HCT116 (cell line): ENCODE measurements at regions not wholly inside any gene's neighbourhood (a gene's known extent, or its start where the extent isn't known, plus 50 kb on each side); places are given as distances from the start of the nearest gene placed in this dataset.

Source experiments
- ATAC-seq: fragments of 200-7000 bp; cut with Tn5 transposase; 2 replicates; pipeline ENCODE4 v1.9.1; 2020; ENCODE audit warnings: mild to moderate bottlenecking, moderate library complexity
- BruUV-seq: library from RNA; stranded (reverse); fragments of 400-500 nt; replicated peaks from 2 replicates; lab custom pipeline; 2021; lab: Mats Ljungman, UMichigan
- CTCF ChIA-PET: fragments of 300-600 bp; sonication (Branson Sonifier 250); formaldehyde crosslinking; loops from one replicate; lab custom pipeline; 2021; ENCODE audit warnings: antibody characterized with exemption; lab: Charles Lee
- POLR2A ChIA-PET: fragments of 300-600, 350-600 bp; sonication (Branson Sonifier 250); formaldehyde crosslinking; loops from one replicate; lab custom pipeline; 2021; ENCODE audit warnings: antibody characterized with exemption; lab: Charles Lee
- RAD21 ChIA-PET, 2 experiments: fragments of 300-600 bp; sonication (Branson Sonifier 250); formaldehyde crosslinking; loops; one replicate each; lab custom pipeline; 2023; ENCODE audit warnings: low total read pairs in 2 of 2; ENCODE audit not compliant: uncharacterized antibody in 2 of 2, unreplicated experiment in 2 of 2, low non-redundant PET in 1 of 2; lab: Charles Lee
- DNase-seq: peaks from one replicate; pipeline ENCODE4 v3.0.0-alpha.2; 2010; ENCODE audit warnings: low read depth, low spot score
- H2AFZ ChIP-seq: fragments of 200-600 bp; shearing (Covaris generic), sonication (generic); 2 replicates; pipeline ENCODE4 v1.6.1; 2017; ENCODE audit warnings: low read depth, mixed run types, mixed read lengths, antibody characterized with exemption, low read length; ENCODE audit not compliant: poor library complexity, severe bottlenecking
- H3K27ac ChIP-seq: 2 replicates; pipeline ENCODE4 v1.5.1; 2012; ENCODE audit warnings: low read depth, low read length
- H3K27me3 ChIP-seq: fragments of 200-600 bp; sonication (generic); 2 replicates; pipeline ENCODE4 v1.6.1; 2016; ENCODE audit warnings: mixed run types, low read length, mixed read lengths; ENCODE audit not compliant: insufficient read depth
- H3K36me3 ChIP-seq, 2 experiments: fragments of 200-500 bp in 1 of 2; fragments of 200-600 bp in 1 of 2; sonication (Bioruptor generic) in 1 of 2; sonication (generic) in 1 of 2; 2 replicates each; pipeline versions ENCODE4 v1.5.1 to v1.6.1; 2014 to 2016; ENCODE audit warnings: low read length in 2 of 2, inconsistent platforms in 1 of 2, mixed read lengths in 1 of 2, mixed run types in 1 of 2; ENCODE audit not compliant: insufficient read depth in 2 of 2, control insufficient read depth in 1 of 2
- H3K4me1 ChIP-seq, 2 experiments: fragments of 200-600 bp in 1 of 2; sonication (generic) in 1 of 2; 2 replicates each; pipeline versions ENCODE4 v1.5.1 to v1.6.1; 2012 to 2017; ENCODE audit warnings: low read length in 2 of 2, inconsistent platforms in 1 of 2, mild to moderate bottlenecking in 1 of 2, mixed read lengths in 1 of 2, mixed run types in 1 of 2, moderate library complexity in 1 of 2; ENCODE audit not compliant: insufficient read depth in 2 of 2, control insufficient read depth in 1 of 2
- H3K4me2 ChIP-seq: fragments of 200-600 bp; sonication (generic); 2 replicates; pipeline ENCODE4 v1.6.1; 2017; ENCODE audit warnings: mixed run types, low read length, mixed read lengths
- H3K4me3 ChIP-seq, 2 experiments: fragments of 200-600 bp in 1 of 2; sonication (generic) in 1 of 2; replicated peaks in 1 of 2; 2 replicates each; pipeline ENCODE4 v1.5.1; 2011 to 2016; ENCODE audit warnings: low read length in 2 of 2, control low read depth in 1 of 2, low read depth in 1 of 2, mild to moderate bottlenecking in 1 of 2, mixed read lengths in 1 of 2, mixed run types in 1 of 2
- H3K79me2 ChIP-seq: fragments of 200-600 bp; sonication (generic); 2 replicates; pipeline ENCODE4 v1.6.1; 2017; ENCODE audit warnings: mild to moderate bottlenecking, mixed run types, low read length, moderate library complexity, mixed read lengths; ENCODE audit not compliant: insufficient read depth
- H3K9ac ChIP-seq: fragments of 200-600 bp; sonication (generic); 2 replicates; pipeline ENCODE4 v1.6.1; 2016; ENCODE audit warnings: low read length, mixed read lengths
- H3K9me2 ChIP-seq: fragments of 200-600 bp; sonication (generic), shearing (Covaris generic); 2 replicates; pipeline ENCODE4 v1.6.1; 2017; ENCODE audit warnings: mixed run types, mild to moderate bottlenecking, moderate library complexity; ENCODE audit not compliant: insufficient read depth
- H3K9me3 ChIP-seq, 2 experiments: fragments of 200-500 bp in 1 of 2; fragments of 200-600 bp in 1 of 2; sonication (Bioruptor generic) in 1 of 2; sonication (generic) in 1 of 2; 2 replicates each; pipeline ENCODE4 v1.6.1; 2014 to 2017; ENCODE audit warnings: low read length in 2 of 2, mixed read lengths in 2 of 2, inconsistent platforms in 1 of 2, low read depth in 1 of 2, mild to moderate bottlenecking in 1 of 2, mixed run types in 1 of 2, moderate library complexity in 1 of 2; ENCODE audit not compliant: control insufficient read depth in 1 of 2, insufficient read depth in 1 of 2
- H4K20me1 ChIP-seq: fragments of 200-600 bp; sonication (generic), shearing (Covaris generic); 2 replicates; pipeline ENCODE4 v1.6.1; 2017; ENCODE audit warnings: mixed run types, mild to moderate bottlenecking, moderate library complexity; ENCODE audit not compliant: insufficient read depth
- ATF3 ChIP-seq: IDR thresholded peaks from 2 replicates; pipeline ENCODE4 v1.6.1; 2012
- CBX3 ChIP-seq: IDR thresholded peaks from 2 replicates; pipeline ENCODE4 v1.6.1; 2012; ENCODE audit warnings: low read depth
- CEBPB ChIP-seq: IDR thresholded peaks from 2 replicates; pipeline ENCODE4 v1.6.1; 2012; ENCODE audit warnings: low read depth
- EGR1 ChIP-seq: IDR thresholded peaks from 2 replicates; pipeline ENCODE4 v1.6.1; 2012; ENCODE audit warnings: low read depth
- ELF1 ChIP-seq: IDR thresholded peaks from 2 replicates; pipeline ENCODE4 v1.6.1; 2012; ENCODE audit warnings: low read depth, borderline replicate concordance
- EZH2 ChIP-seq: fragments of 200-600 bp; sonication (generic); IDR thresholded peaks from 2 replicates; pipeline ENCODE4 v1.6.1; 2017; ENCODE audit warnings: antibody characterized with exemption, mixed run types
- EZH2phosphoT487 ChIP-seq: fragments of 200-600 bp; IDR thresholded peaks from 2 replicates; pipeline ENCODE4 v1.6.1; 2018; ENCODE audit warnings: antibody characterized with exemption, borderline replicate concordance
- FOSL1 ChIP-seq: IDR thresholded peaks from 2 replicates; pipeline ENCODE4 v1.6.1; 2012; ENCODE audit warnings: low read depth
- MAX ChIP-seq: IDR thresholded peaks from 2 replicates; pipeline ENCODE4 v1.6.1; 2012
- POLR2A ChIP-seq: IDR thresholded peaks from 2 replicates; pipeline ENCODE4 v1.7.0; 2011; ENCODE audit warnings: borderline replicate concordance; ENCODE audit not compliant: insufficient read depth, insufficient read length; ENCODE audit errors: extremely low read depth
- POLR2AphosphoS5 ChIP-seq: IDR thresholded peaks from 2 replicates; pipeline ENCODE4 v1.6.1; 2011; ENCODE audit warnings: mild to moderate bottlenecking, low read depth, low read length, moderate library complexity
- RAD21 ChIP-seq: IDR thresholded peaks from 2 replicates; pipeline ENCODE4 v1.6.1; 2012; ENCODE audit warnings: low read depth, mild to moderate bottlenecking
- REST ChIP-seq: IDR thresholded peaks from 2 replicates; pipeline ENCODE4 v1.6.1; 2012; ENCODE audit warnings: low read depth
- SIN3A ChIP-seq: IDR thresholded peaks from 2 replicates; pipeline ENCODE4 v1.6.1; 2012; ENCODE audit warnings: low read depth
- SRF ChIP-seq: IDR thresholded peaks from 2 replicates; pipeline ENCODE4 v1.6.1; 2012; ENCODE audit warnings: low read depth
- TCF7L2 ChIP-seq: IDR thresholded peaks from 2 replicates; pipeline ENCODE4 v1.7.0; 2011; ENCODE audit warnings: borderline replicate concordance, inconsistent platforms; ENCODE audit not compliant: insufficient read depth, insufficient read length; ENCODE audit errors: extremely low read depth
- YY1 ChIP-seq: IDR thresholded peaks from 2 replicates; pipeline ENCODE4 v1.6.1; 2011; ENCODE audit warnings: low read length, low read depth, moderate library complexity, mild to moderate bottlenecking; ENCODE audit not compliant: insufficient replicate concordance; ENCODE audit errors: extremely low read depth
- ZBTB33 ChIP-seq: IDR thresholded peaks from 2 replicates; pipeline ENCODE4 v1.6.1; 2011; ENCODE audit warnings: mild to moderate bottlenecking, low read length, moderate library complexity; ENCODE audit not compliant: insufficient replicate concordance; ENCODE audit errors: extremely low read depth
- ZFX ChIP-seq: fragments of 450-650 bp; IDR thresholded peaks from 2 replicates; pipeline ENCODE4 v1.6.1; 2017
- intact Hi-C: fragments of 100-400 bp; cut with micrococcal nuclease; formaldehyde crosslinking; loops from 2 replicates; pipeline ENCODE4 v1.10.0; 2022
- TF ChIP-seq, protein P1 (sequence below), 3 experiments: fragments of 200-600 bp in 1 of 3; sonication (generic) in 1 of 3; IDR thresholded peaks in 2 of 3; conservative IDR thresholded peaks in 1 of 3; 2 replicates each; pipeline ENCODE4 v1.5.1; 2012 to 2017; ENCODE audit warnings: low read depth in 2 of 3, low read length in 2 of 3, antibody characterized with exemption in 1 of 3, borderline replicate concordance in 1 of 3, control low read depth in 1 of 3, mild to moderate bottlenecking in 1 of 3, mixed read lengths in 1 of 3, mixed run types in 1 of 3, moderate library complexity in 1 of 3; ENCODE audit not compliant: insufficient read depth in 1 of 3

DNA sequence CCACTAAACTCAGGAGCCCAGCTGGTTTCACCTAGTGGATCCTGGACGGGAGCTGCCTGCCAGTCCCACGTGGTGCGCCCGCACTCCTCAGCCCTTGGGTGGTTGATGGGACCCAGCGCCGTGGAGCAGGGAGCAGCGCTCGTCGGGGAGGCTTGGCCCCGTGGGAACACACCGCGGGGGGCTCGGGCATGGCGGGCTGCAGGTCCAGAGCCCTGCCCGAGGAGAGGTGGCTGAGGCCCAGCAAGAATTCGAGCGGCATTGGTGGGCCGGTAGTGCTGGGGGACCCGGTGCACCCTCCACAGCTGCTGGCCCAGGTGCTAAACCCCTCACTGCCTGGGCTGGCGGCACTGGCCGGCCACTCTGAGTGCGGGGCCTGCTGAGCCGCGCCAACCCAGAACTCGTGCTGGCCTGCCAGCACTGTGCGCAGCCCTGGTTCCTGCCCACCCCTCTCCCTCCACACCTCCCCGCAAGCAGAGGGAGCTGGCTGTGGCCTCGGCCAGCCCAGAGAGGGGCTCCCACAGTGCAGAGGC, 137.3 kb downstream of the TRIB2 start:
- no peak overlapping the region for H3K4me2 ChIP-seq
- BruUV-seq = no TSS peak
- H2AFZ ChIP-seq = no peak overlapping the region
- H4K20me1 ChIP-seq = no peaks in the 10 kb centered on the region
- no peak for ATAC-seq
- H3K27me3 ChIP-seq = no peaks in the 10 kb centered on the region
- H3K36me3 ChIP-seq = no peaks in the 10 kb centered on the region
- no peak overlapping the region for H3K4me3 ChIP-seq
- H3K9me2 ChIP-seq = no peaks in the 10 kb centered on the region
- CTCF ChIA-PET = no interaction called here
- DNase-seq = no peak
- H3K27ac ChIP-seq = no peak overlapping the region
- H3K9me3 ChIP-seq = no peaks in the 10 kb centered on the region
- TF ChIP-seq EZH2 (no peak), YY1 (no peak), CEBPB (no peak), EGR1 (no peak), TCF7L2 (no peak), EZH2phosphoT487 (no peak), SRF (no peak), ZFX (no peak), ATF3 (no peak), POLR2A (no peak), FOSL1 (no peak), CBX3 (no peak), REST (no peak), RAD21 (no peak), ZBTB33 (no peak), POLR2AphosphoS5 (no peak), ELF1 (no peak), MAX (no peak), SIN3A (no peak)
- TF ChIP-seq, protein P1, sequence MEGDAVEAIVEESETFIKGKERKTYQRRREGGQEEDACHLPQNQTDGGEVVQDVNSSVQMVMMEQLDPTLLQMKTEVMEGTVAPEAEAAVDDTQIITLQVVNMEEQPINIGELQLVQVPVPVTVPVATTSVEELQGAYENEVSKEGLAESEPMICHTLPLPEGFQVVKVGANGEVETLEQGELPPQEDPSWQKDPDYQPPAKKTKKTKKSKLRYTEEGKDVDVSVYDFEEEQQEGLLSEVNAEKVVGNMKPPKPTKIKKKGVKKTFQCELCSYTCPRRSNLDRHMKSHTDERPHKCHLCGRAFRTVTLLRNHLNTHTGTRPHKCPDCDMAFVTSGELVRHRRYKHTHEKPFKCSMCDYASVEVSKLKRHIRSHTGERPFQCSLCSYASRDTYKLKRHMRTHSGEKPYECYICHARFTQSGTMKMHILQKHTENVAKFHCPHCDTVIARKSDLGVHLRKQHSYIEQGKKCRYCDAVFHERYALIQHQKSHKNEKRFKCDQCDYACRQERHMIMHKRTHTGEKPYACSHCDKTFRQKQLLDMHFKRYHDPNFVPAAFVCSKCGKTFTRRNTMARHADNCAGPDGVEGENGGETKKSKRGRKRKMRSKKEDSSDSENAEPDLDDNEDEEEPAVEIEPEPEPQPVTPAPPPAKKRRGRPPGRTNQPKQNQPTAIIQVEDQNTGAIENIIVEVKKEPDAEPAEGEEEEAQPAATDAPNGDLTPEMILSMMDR (IDR thresholded peaks at IDR 0.05 in 2 of 3, conservative IDR thresholded peaks at IDR 0.05 in 1 of 3; ENCODE audit: borderline replicate concordance in 1 of 3, insufficient read depth in 1 of 3, low read depth in 2 of 3, low read length in 2 of 3) = no peak
- intact Hi-C loops = no loop called here
- POLR2A ChIA-PET = no interaction called here
- peaks cover 0 to 22% of the 10 kb centered on the region in 2 experiments; a peak in 2 of 4 replicates for H3K4me1 ChIP-seq
- H3K9ac ChIP-seq = no peak overlapping the region
- RAD21 ChIA-PET = no interaction called here
- no peaks in the 10 kb centered on the region for H3K79me2 ChIP-seq
